HG03097 (cell line): ENCODE measurements at regions not wholly inside any gene's neighbourhood (a gene's known extent, or its start where the extent isn't known, plus 50 kb on each side); places are given as distances from the start of the nearest gene placed in this dataset.

Experiments used
- ATAC-seq: cut with Tn5 transposase; IDR thresholded peaks from one replicate; pipeline ENCODE4 v1.9.1; 2021; ENCODE audit not compliant: unreplicated experiment, low FRiP score

DNA sequence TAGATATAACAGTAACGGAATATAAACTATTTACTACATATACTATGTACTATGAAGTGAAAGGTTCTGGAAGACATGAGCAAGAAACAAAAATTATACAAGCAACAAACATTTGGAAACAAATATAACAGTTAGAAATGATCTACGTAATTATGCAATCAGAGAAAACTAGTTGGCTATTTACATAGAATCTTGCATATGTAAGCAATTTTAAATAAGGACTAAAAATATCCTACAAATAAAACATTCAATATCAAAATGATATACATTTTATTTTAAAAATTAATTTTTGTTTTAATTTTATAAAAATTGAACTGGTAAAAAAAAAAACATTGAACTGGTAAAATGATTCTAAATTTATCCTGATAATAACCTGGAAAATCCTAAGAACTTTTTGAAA, 642.5 kb upstream of the PCDH10 start:
- ATAC-seq: no peak

DNA sequence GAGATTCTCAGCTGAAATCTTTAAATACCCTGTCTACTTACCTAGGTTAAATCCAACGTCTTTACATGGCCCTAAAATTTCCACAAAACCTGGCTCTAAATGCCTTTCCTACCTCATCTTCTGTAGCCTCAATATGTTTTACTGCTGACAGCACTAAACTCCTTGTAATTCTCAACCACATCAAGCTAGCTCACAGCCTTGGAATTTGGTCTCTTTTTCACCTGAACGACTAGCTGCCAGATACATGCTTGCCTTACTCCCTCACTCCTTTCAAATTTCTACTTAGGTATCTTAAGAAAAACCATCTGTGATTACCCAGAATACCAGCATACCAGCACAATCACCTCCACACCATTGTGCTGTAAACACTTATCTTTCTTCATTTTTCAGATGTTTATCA, 635.6 kb upstream of the PCDH10 start:
- no peak for ATAC-seq

DNA sequence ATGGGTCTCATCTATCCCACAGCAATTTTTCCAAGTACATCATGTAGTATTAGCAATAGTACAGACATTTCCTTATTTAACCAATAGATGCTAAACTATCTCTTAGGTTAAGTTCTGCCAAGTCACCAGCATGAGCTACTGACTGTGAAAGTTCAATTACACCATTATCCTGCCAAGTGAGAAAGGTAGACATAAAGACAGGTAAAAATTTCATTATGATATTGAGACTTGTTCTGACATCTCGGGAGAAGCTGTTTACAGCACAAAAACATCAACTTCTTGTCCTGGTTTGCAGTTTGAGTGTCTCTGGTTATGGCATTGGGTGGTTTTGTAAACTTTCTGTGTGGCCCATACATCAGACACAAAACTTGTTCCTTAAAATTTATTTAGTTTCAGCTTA, 622.4 kb upstream of the PCDH10 start:
- no peak for ATAC-seq

DNA sequence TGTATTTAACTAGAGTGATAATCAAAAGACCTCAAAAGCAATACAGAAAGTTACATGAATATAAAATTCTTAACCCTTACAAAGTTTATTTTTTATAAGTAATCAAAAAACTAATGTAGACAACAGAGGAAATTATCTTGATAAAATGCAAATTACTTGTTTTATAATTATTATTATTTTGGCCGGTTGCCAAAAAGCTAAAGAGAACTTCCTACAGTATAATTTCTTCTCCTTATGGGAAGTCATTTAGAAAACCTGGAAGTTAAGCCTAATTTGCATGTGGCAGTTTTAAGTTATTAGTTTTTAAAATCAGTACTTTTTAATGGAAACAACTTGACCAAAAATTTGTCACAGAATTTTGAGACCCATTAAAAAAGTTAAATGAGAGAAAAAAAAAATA, 621.3 kb upstream of the PCDH10 start:
- ATAC-seq: no peak

DNA sequence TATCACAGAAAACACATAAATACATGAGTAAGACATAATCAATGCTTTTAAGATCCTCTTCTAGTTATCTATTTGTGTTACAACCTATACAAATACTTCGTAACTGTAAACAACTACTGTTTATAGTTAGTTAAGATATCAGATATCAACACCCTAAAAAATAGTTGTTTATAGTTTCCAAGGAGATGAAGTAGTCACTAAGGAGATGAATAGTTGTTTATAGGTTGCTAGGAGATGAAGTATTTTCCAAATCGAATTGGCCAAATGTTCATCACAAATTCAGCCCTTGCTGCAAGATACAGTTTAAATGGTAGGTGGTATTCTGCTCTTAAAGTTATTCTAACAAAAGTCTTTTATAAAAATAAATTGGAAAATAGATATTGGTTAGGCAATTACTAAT, 618.2 kb upstream of the PCDH10 start:
- ATAC-seq: no peak

DNA sequence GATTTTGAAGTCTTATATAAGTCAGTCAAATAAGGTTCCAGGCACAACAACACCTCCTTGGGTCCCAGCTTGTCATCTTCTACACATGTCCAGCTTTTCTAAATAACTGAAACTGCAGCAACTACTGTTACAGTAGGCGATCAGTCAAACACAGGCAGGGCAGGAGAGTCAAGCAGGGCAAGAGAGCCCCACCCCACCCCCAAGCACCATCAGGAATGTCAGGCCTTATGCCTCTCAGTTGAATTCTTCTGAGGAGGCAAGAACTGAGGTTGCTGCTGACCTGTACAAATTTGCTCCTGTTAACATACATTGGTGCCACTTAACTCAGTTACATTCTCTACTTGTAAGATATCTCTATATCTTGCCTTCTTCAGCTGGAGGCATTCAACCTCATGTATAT, 608.8 kb upstream of the PCDH10 start:
- no peak for ATAC-seq

DNA sequence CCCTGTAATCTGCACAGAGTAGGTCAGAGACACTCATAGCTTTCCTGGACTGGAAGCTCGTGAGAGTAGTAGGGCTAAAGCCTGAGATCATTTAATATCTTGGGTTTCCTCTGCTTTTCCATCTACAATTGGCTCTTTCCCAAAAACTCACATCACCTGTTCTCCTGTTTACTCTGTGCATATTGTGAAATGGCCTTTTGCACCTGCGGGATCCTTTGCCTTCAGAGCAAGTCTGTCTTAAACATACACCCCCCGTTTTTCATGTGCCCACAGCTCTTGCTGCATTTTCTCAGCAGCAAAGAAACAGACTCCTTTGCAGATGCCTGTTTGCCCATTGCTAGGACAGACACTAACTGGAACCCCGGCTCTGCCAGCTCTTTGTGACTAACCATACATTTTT, 608.3 kb upstream of the PCDH10 start:
- ATAC-seq: no peak

DNA sequence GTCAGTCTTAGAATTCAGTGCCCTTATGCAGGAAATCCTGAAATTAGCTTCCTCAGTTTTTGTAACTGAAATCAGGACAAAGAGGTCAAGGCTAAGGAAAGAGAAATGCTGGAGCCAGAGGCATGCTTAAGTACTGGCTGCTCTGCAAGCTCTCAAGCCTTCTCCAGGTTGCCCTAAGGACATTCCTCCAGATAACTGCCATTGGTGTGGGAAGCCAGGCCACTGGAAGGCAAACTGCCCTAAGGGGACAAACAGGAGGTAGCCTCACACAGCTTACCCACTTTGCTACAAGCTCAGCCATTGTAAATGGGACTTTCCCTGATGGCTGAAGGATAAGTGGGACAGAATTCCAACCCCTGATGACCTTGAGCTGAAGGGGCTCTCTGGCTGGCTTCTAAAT, 606.9 kb upstream of the PCDH10 start:
- ATAC-seq: no peak

DNA sequence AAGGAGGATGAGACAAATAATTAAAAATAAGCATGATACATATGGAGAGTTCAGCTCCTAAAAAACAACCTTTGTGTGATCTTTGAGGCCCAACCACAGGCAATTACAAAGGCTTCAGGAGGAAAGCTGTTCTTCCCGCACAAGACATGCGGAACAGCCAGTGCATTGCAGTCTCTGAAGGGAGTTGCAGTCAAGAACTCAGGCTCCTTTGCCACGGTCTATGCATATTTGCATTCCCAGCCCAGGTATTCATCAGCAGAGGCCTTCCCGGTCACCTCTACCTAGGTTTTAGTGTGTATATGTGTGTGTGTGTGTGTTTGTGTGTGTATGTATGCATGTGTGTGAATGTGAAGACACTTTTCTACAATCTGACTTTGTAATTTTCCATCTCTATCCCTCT, 600.6 kb upstream of the PCDH10 start:
- no peak for ATAC-seq

DNA sequence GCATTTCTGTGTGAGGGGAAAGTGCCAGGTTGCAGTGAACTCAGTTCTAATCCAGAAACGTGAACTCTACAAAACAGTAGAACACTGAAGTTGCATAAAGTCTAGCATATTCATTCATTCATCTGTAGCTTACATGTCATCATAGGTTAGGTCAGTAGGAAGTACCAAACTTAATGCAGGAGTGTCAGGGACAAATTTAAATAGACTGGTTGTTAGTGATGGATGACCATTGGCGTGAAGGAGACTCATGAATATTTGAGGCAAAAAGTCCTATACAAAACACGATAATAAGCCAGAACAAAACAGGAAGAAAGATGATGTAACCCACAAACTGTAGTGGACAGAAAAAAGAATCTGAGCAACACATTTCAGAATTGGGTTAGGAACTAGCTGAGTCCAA, 592.8 kb upstream of the PCDH10 start:
- no peak for ATAC-seq

DNA sequence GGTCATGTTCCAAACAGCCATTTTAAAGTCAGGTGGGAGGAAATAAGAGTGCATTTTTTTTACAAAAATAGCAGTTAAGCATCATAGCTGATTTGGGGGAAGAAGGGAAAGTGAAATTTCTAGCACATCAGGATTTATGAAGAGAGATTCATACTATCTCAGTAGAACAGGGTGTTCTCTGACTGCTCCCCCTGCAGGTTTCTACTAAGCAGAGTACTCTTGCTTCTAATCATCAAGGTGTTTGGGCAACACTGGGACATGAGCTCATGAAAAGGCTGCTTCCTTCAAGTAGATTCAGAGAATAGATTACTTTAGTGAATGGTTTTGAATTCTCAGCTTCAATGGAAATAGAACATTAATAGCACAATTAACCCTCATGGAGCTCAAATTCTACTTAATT, 591.4 kb upstream of the PCDH10 start:
- ATAC-seq: no peak

DNA sequence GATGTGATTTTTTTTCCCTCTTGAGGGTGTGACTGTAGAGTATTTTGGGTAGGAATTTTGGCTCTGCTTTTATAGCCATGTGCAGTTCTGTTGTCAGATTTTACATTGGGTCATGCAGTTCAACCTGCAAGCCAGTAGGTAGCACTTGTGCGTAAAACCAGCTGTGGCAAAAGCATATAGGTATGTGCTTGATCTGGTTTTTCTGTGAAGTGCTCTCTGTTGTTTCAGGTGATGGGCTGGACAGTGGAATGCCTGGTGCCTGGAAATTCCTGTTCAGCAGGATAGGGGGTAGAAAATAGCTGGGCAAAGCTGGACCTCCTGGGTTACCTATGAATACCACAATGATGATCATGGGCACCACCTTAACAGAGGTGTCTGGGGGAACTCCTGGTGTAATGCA, 584.2 kb upstream of the PCDH10 start:
- ATAC-seq: no peak

DNA sequence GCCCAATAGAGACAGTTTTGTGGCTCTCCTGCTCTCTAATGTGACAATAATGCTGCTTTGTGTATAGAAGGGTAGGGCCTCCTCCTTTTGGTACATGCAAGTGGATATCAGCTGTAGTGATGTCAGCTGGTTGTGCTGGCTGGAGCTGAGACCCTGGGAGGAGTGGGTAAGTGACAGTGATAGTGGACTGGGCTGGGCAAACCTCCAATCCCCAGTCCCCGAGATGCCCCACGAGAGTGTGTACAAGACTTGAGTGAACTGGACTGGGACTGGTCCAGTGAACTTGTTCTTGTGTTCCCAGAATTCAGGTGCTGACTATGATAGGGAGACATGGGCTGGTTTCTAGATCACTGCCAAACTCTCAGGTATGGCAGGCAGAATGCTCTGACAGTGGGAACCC, 583.6 kb upstream of the PCDH10 start:
- ATAC-seq: no peak

DNA sequence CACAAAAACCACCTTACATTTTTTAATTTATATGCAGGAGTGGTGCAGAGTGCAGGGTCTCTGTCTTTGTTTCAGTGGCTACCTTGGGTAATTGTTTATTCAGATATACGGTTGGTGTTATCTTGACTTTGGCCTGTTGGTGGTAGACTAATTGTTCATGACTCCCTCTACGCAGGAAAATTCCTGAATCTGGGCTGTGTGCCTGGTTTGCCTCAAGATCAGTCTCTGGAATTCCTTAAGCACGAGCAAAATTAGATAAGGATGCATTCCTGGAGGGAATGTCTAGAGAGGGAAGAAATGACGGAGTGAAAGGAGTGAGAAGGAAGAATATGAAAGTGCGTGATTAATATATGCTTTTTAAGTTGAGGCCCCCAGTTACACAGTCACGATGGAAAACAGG, 576.9 kb upstream of the PCDH10 start:
- no peak for ATAC-seq

DNA sequence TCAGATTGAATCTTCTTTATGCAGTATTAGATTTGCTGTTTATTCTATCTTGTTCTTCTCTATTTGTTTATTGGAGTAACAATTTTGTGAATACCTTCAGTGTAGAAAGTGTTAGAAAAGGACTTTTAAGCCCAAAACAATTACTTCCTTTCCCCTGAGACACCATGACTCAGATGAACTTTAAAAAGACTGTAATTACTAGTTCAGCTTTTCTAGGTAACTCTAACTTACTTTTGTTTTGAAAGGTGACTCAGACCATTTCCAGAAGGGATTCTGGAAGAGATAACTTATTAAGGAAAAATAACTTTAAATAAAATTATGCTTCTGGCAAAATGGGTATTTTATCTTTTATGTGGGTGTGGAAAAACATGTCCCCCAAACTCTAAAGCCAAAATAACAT, 561.5 kb upstream of the PCDH10 start:
- no peak for ATAC-seq

DNA sequence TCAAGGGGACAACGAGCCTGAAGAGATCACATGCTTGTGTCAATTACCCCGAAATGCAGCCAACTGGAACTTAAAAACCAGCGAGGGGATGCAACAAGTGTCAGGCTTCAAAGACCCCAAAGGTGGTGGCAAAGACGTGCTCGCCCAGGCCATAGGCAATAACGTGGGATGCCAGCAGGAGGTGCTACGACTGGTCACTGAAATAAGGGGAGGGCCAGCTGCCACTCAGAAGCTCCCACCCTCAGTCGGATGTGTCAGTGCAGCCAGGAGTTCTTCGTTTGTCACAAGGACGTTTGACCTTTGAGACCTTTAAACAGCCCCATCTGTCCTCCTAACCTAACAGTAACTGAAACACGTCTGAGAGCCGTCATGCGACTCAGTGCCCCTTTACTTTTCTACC, 556.8 kb upstream of the PCDH10 start:
- ATAC-seq: no peak

DNA sequence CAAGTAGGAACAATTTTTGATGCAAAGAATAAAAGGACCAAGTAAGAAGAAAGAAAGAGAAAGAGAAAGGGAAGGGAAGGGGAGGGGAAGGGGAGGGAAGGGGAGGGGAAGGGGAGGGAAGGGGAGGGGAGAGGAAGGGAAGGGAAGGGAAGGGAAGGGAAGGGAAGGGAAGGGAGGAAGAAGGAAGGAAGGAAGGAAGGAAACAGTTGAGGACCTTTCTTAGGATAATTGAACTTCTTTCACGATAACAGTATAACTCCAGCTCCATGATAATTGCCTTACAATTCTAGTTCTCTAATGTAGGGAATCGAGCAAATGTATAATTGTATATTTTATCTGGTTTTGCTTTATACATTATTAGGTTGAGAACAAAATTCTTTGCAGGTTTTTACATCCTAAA, 556.2 kb upstream of the PCDH10 start:
- no peak for ATAC-seq

DNA sequence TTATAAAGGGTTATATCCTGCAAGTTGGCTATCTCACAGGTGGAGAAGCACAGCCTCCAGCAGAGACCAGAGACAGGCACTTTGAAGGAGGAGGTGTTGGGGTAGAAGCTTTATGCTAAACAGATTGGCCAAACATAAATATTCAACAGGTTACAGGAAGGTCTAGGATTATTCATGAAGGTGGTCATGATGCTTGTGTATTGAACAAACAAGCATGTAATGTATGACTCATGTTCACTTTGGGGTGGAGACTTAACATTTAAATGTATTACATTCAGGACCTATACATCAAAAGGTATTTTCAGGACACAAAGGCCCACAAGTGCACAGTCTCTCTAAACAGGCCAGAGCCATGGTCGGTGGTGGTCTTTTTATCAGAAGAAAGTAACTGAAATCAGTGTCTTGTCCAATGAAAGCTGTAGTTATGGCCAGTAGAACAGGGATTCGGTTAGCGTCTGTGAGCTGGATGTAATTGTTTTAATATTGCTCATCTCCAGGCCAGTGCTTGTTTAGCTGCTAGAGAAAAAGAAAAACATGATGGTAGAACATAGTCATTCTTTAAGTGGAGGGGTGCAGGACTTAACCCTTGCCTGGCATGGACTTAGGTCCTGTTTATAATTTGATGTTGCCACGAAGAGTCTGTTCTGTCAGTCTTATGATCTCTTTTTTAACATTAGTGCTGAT, 555.2 kb upstream of the PCDH10 start:
- no peak for ATAC-seq

DNA sequence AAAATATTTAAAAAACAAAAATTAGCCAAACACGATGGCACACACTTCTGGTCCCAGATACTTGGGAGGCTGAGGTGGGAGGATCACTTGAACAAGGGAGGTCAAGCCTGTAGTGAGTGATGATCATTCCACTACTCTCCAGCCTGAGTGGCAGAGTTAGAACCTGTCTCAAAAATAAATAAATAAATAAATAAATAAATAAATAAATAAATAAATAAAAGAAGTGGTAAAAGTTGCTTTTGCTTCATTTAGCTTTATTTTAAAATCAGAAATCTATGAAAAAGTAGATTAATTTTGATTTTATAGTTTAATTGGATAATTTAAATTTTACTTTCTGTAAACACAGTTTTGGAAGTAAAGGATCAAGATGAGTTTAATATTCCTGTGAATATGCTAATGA, 552.9 kb upstream of the PCDH10 start:
- ATAC-seq: no peak

DNA sequence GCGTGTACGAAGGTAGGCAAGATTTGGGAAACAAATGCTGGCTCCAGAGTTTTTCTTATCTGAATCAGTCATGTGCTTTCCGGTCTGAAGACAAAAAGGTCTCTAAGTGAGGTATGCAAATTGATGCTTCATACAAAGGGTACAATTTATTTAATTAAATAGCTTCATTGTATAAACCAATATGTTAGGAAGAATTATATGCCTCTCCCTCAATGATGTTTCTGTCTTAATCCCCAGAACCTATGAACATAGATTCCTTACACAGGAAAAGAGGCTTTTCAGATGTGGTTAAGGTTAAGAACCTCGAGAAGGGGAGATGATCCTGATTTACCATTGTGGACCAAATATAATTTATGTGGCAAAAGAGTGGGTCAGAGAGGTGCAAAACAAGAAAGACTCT, 543.5 kb upstream of the PCDH10 start:
- ATAC-seq: no peak

DNA sequence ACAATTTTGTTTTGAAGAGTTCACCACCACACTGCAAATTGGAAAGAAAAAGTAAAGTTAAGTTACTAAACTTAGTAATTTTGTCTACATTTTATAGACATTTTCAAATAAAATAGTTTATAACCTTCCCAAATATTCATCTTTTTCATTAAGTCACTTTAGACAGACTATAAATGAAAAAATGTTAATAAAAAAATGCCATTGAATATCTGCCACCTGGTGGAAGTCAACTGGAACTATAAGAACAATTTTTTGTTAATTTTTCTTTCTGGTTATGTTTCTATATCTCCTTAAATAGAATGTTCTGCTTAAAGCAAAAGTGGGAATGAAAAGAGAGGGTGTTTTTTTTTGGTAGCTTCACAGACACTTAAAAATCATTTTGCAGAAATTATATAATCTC, 534.4 kb upstream of the PCDH10 start:
- ATAC-seq: no peak

DNA sequence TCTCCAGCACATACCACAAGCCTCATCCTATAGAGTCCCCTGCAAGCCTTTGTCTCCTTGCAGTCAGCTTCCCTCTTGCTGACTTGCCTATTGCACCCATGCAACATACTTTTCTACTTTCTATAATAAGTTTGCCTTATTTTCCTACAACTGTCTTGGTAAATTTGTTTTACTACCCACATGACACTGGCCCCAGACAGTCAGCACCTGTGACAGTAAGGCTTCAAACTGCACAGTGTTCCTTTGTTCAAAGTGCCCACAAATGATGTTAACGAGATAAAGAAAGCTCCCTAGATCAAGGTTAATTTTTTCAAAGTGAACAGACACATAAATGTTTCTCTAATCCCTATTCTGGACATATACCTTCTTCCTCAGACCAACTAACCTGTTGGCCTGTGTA, 529.1 kb upstream of the PCDH10 start:
- ATAC-seq: no peak
